K562 (cell line): ENCODE measurements at regions not wholly inside any gene's neighbourhood (a gene's known extent, or its start where the extent isn't known, plus 50 kb on each side); places are given as distances from the start of the nearest gene placed in this dataset.

Source experiments
- ATAC-seq: fragments of 200-7000 bp; cut with Tn5 transposase; 3 replicates; pipeline ENCODE4 v1.9.1; 2020; ENCODE audit warnings: moderate library complexity
- BruUV-seq: library from RNA; stranded (reverse); fragments of 400-500 nt; replicated peaks from 2 replicates; lab custom pipeline; 2021; lab: Mats Ljungman, UMichigan
- CTCF ChIA-PET: fragments of 300-600 bp; formaldehyde crosslinking; extraction: SDS; loops from one replicate; lab custom pipeline; 2021; ENCODE audit warnings: low intra/inter-chr PET ratio; lab: Yijun Ruan, JAX
- POLR2A ChIA-PET: fragments of 300-600, 350-650 bp; sonication (Branson Sonifier 250); formaldehyde crosslinking; extraction: SDS; loops from one replicate; lab custom pipeline; 2021; ENCODE audit warnings: antibody characterized with exemption, inconsistent platforms; lab: Yijun Ruan, JAX
- DNase-seq, 4 experiments: peaks; one replicate each; pipeline versions ENCODE4 v3.0.0 to v3.0.0-alpha.2; 2011 to 2018; ENCODE audit warnings: low spot score in 3 of 4, mixed read lengths in 3 of 4; ENCODE audit errors: extremely low read depth in 1 of 4
- FAIRE-seq: peaks from 2 replicates; lab custom pipeline; 2011; peaks lifted over from hg19 to GRCh38; lab: Jason Lieb, UNC
- H2AFZ ChIP-seq: 2 replicates; pipeline ENCODE4 v1.6.0; 2011; ENCODE audit warnings: low read depth, low read length, control low read depth, inconsistent platforms
- H3K27ac ChIP-seq: fragments of 200-600 bp; 3 replicates; pipeline ENCODE4 v1.8.0; 2011; ENCODE audit warnings: low read depth, mild to moderate bottlenecking, control low read depth, inconsistent platforms, low read length, moderate library complexity, mixed read lengths; ENCODE audit errors: extremely low read depth
- H3K27me3 ChIP-seq, 2 experiments: fragments of 300-600 bp in 1 of 2; 2 replicates in 1 of 2; 3 replicates in 1 of 2; pipeline versions ENCODE4 v1.6.0 to v1.8.0; 2011; ENCODE audit warnings: inconsistent platforms in 2 of 2, low read length in 2 of 2, mild to moderate bottlenecking in 1 of 2, mixed read lengths in 1 of 2, moderate library complexity in 1 of 2; ENCODE audit not compliant: control insufficient read depth in 2 of 2, insufficient read depth in 2 of 2
- H3K36me3 ChIP-seq: fragments of 300-600 bp; 3 replicates; pipeline ENCODE4 v1.8.0; 2011; ENCODE audit warnings: mild to moderate bottlenecking, low read length, inconsistent platforms; ENCODE audit not compliant: control insufficient read depth, insufficient read depth
- H3K4me1 ChIP-seq, 2 experiments: fragments of 200-600 bp in 1 of 2; replicated peaks in 1 of 2; 2 replicates in 1 of 2; 3 replicates in 1 of 2; pipeline versions ENCODE4 v1.5.1 to v1.8.0; 2011; ENCODE audit warnings: inconsistent platforms in 2 of 2, low read length in 2 of 2, mild to moderate bottlenecking in 1 of 2, mixed read lengths in 1 of 2, moderate library complexity in 1 of 2; ENCODE audit not compliant: control insufficient read depth in 2 of 2, insufficient read depth in 2 of 2
- H3K4me2 ChIP-seq: 2 replicates; pipeline ENCODE4 v1.6.1; 2011; ENCODE audit warnings: low read length, control low read depth, inconsistent platforms, mixed read lengths; ENCODE audit not compliant: insufficient read depth
- H3K4me3 ChIP-seq: fragments of 200-600 bp; sonication (generic), shearing (Covaris generic); 2 replicates; pipeline ENCODE4 v1.5.1; 2016; ENCODE audit warnings: control low read depth, inconsistent platforms
- H3K79me2 ChIP-seq: fragments of 200-600 bp; 3 replicates; pipeline ENCODE4 v1.8.0; 2011; ENCODE audit warnings: low read length, inconsistent platforms; ENCODE audit not compliant: control insufficient read depth, insufficient read depth
- H3K9ac ChIP-seq, 2 experiments: 2 replicates each; pipeline versions ENCODE4 v1.6.0 to v1.6.1; 2011; ENCODE audit warnings: low read depth in 2 of 2, low read length in 2 of 2, control low read depth in 1 of 2, inconsistent platforms in 1 of 2, mild to moderate bottlenecking in 1 of 2, mixed read lengths in 1 of 2; ENCODE audit not compliant: insufficient read depth in 1 of 2
- H3K9me1 ChIP-seq: one replicate; pipeline ENCODE4 v1.6.0; 2011; ENCODE audit warnings: inconsistent platforms, mild to moderate bottlenecking, low read length, moderate library complexity; ENCODE audit not compliant: control insufficient read depth, insufficient read depth
- H3K9me3 ChIP-seq: replicated peaks from 2 replicates; pipeline ENCODE4 v1.5.1; 2011; ENCODE audit warnings: low read depth, low read length, inconsistent platforms; ENCODE audit not compliant: control insufficient read depth, insufficient read depth
- H4K20me1 ChIP-seq: replicated peaks from 2 replicates; pipeline ENCODE4 v1.6.1; 2011; ENCODE audit warnings: low read length, inconsistent platforms, mixed read lengths; ENCODE audit not compliant: control insufficient read depth, insufficient read depth
- HDAC6 ChIP-seq: IDR thresholded peaks from 2 replicates; pipeline ENCODE4 v1.6.1; 2012; ENCODE audit warnings: low read depth, mild to moderate bottlenecking, control low read depth, inconsistent platforms, low read length, moderate library complexity
- MEF2A ChIP-seq: IDR thresholded peaks from 2 replicates; pipeline ENCODE4 v1.6.1; 2011; ENCODE audit warnings: low read depth, mild to moderate bottlenecking, low read length, moderate library complexity; ENCODE audit not compliant: control insufficient read depth
- SIRT6 ChIP-seq: IDR thresholded peaks from one replicate; pipeline ENCODE4 v1.6.1; 2012; ENCODE audit warnings: low read depth, mild to moderate bottlenecking, control low read depth, inconsistent platforms, low read length, moderate library complexity
- SMARCA4 ChIP-seq: fragments of 450-650 bp; IDR thresholded peaks from 2 replicates; pipeline ENCODE4 v1.6.1; 2016
- STAG1 ChIP-seq: sonication (generic); formaldehyde crosslinking; IDR thresholded peaks from 2 replicates; pipeline ENCODE4 v1.5.0; 2020; ENCODE audit warnings: missing genetic modification reagents, borderline replicate concordance
- ZNF785 ChIP-seq: fragments of 250-450 bp; sonication (Bioruptor Pico); IDR thresholded peaks from 2 replicates; pipeline ENCODE4 v1.4.0; 2020; ENCODE audit warnings: mild to moderate bottlenecking
- WGBS: fragments of 100-300 bp; shearing (Covaris generic); methylation state at CpG from one replicate; pipeline ENCODE4 v1.1.6; 2016; ENCODE audit warnings: low coverage, mixed read lengths; ENCODE audit not compliant: insufficient coverage; ENCODE audit errors: missing lambda C conversion rate; 5-methylcytosine and 5-hydroxymethylcytosine counted together
- in situ Hi-C: fragments of 300-500 bp; cut with MboI; formaldehyde crosslinking; loops from 4 replicates; pipeline ENCODE4 v1.15.0; 2018; ENCODE audit warnings: inconsistent platforms, mixed read lengths
- intact Hi-C: fragments of 100-400 bp; cut with micrococcal nuclease; formaldehyde crosslinking; loops from 2 replicates; pipeline ENCODE4 v1.14.2; 2022
- TF ChIP-seq, protein P1 (sequence below), 3 experiments: IDR thresholded peaks in 2 of 3; conservative IDR thresholded peaks in 1 of 3; 2 replicates each; pipeline ENCODE4 v1.5.1; 2011 to 2012; ENCODE audit warnings: low read length in 3 of 3, mild to moderate bottlenecking in 3 of 3, control low read depth in 2 of 3, improper control_type of control experiment in 1 of 3, inconsistent platforms in 1 of 3, low read depth in 1 of 3, mixed read lengths in 1 of 3, moderate library complexity in 1 of 3; ENCODE audit not compliant: insufficient read depth in 2 of 3

- ChIA-PET POLR2A (interaction anchor here (0.6 kb wide), 1 partner anchor 25 kb away, joined by 3 read pairs; no protein-coding TSS in a partner anchor), CTCF (no interaction called here)
- Histone ChIP-seq H3K27me3 (peaks cover 0 to 15% of the 10 kb centered on the region in 2 experiments; a peak in 1 of 5 replicates), H3K9me1 (no peaks in the 10 kb centered on the region), H3K9ac (no peak overlapping the region), H4K20me1 (no peaks in the 10 kb centered on the region; the same call in 1 of the 2 replicates), H3K4me1 (no peaks in the 10 kb centered on the region), H3K79me2 (no peaks in the 10 kb centered on the region), H2AFZ (no peak overlapping the region), H3K4me2 (no peak overlapping the region), H3K9me3 (no peaks in the 10 kb centered on the region), H3K4me3 (no peak overlapping the region), H3K36me3 (no peaks in the 10 kb centered on the region), H3K27ac (no peak overlapping the region)
- intact Hi-C loops = no loop called here
- TF ChIP-seq ZNF785 (CRISPR knock-in tag) = no peak
- no peak for TF ChIP-seq STAG1 (CRISPR knock-in tag)
- TF ChIP-seq, protein P1, sequence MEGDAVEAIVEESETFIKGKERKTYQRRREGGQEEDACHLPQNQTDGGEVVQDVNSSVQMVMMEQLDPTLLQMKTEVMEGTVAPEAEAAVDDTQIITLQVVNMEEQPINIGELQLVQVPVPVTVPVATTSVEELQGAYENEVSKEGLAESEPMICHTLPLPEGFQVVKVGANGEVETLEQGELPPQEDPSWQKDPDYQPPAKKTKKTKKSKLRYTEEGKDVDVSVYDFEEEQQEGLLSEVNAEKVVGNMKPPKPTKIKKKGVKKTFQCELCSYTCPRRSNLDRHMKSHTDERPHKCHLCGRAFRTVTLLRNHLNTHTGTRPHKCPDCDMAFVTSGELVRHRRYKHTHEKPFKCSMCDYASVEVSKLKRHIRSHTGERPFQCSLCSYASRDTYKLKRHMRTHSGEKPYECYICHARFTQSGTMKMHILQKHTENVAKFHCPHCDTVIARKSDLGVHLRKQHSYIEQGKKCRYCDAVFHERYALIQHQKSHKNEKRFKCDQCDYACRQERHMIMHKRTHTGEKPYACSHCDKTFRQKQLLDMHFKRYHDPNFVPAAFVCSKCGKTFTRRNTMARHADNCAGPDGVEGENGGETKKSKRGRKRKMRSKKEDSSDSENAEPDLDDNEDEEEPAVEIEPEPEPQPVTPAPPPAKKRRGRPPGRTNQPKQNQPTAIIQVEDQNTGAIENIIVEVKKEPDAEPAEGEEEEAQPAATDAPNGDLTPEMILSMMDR (IDR thresholded peaks at IDR 0.05 in 2 of 3, conservative IDR thresholded peaks at IDR 0.05 in 1 of 3; ENCODE audit: insufficient read depth in 2 of 3, low read depth in 1 of 3, low read length in 3 of 3) = no peak
- ATAC-seq (no peak), FAIRE-seq (no peak), DNase-seq (no peak)
- in situ Hi-C loops = no loop called here
- 17% methylated on average over 2 of the region's 8 CpGs for WGBS
- no TSS peak for BruUV-seq
These were observed 237.6 kb upstream of the TCERG1L start for GRCh38 chr10:131549116-131549515.

- H4K20me1 ChIP-seq = no peaks in the 10 kb centered on the region; the same call in 1 of the 2 replicates
- no peak overlapping the region for H2AFZ ChIP-seq
- no peaks in the 10 kb centered on the region for H3K4me1 ChIP-seq
- CTCF ChIA-PET = no interaction called here
- WGBS = 0% methylated on average over 6 of the region's 6 CpGs
- in situ Hi-C loops (no loop called here), intact Hi-C loops (no loop called here)
- no TSS peak for BruUV-seq
- DNase-seq (no peak), ATAC-seq (no peak), FAIRE-seq (no peak)
- no peak overlapping the region for H3K4me3 ChIP-seq
- H3K9me1 ChIP-seq = no peaks in the 10 kb centered on the region
- H3K36me3 ChIP-seq = no peaks in the 10 kb centered on the region
- H3K27me3 ChIP-seq = peaks cover 0 to 8% of the 10 kb centered on the region in 2 experiments; a peak in 1 of 5 replicates
- H3K27ac ChIP-seq = no peak overlapping the region
- no peaks in the 10 kb centered on the region for H3K79me2 ChIP-seq
- no peaks in the 10 kb centered on the region for H3K9me3 ChIP-seq
- no peak overlapping the region for H3K9ac ChIP-seq
- POLR2A ChIA-PET = interaction anchor here (0.6 kb wide), 1 partner anchor 12 kb away, joined by 3 read pairs; no protein-coding TSS in a partner anchor
- no peak overlapping the region for H3K4me2 ChIP-seq
- no peak for TF ChIP-seq SIRT6
- TF ChIP-seq MEF2A = no peak
- TF ChIP-seq HDAC6 = no peak
- no peak for TF ChIP-seq SMARCA4
These were observed 241.6 kb upstream of the TCERG1L start for GRCh38 chr10:131553121-131553520.
